GM12801 (cell line): ENCODE measurements at regions not wholly inside any gene's neighbourhood (a gene's known extent, or its start where the extent isn't known, plus 50 kb on each side); places are given as distances from the start of the nearest gene placed in this dataset.
A peak's percentile ranks its signal among the peaks of the same experiment; 100 is the strongest.

ENCODE experiments used
- TF ChIP-seq, protein P1 (sequence below): IDR thresholded peaks from one replicate; pipeline ENCODE4 v1.5.1; 2011; ENCODE audit warnings: control low read depth; ENCODE audit not compliant: insufficient read length; ENCODE audit errors: extremely low read depth

GRCh38 chr7:16963044-16963443, 81.3 kb upstream of the AGR3 start:
- TF ChIP-seq, protein P1, sequence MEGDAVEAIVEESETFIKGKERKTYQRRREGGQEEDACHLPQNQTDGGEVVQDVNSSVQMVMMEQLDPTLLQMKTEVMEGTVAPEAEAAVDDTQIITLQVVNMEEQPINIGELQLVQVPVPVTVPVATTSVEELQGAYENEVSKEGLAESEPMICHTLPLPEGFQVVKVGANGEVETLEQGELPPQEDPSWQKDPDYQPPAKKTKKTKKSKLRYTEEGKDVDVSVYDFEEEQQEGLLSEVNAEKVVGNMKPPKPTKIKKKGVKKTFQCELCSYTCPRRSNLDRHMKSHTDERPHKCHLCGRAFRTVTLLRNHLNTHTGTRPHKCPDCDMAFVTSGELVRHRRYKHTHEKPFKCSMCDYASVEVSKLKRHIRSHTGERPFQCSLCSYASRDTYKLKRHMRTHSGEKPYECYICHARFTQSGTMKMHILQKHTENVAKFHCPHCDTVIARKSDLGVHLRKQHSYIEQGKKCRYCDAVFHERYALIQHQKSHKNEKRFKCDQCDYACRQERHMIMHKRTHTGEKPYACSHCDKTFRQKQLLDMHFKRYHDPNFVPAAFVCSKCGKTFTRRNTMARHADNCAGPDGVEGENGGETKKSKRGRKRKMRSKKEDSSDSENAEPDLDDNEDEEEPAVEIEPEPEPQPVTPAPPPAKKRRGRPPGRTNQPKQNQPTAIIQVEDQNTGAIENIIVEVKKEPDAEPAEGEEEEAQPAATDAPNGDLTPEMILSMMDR = no peak

DNA sequence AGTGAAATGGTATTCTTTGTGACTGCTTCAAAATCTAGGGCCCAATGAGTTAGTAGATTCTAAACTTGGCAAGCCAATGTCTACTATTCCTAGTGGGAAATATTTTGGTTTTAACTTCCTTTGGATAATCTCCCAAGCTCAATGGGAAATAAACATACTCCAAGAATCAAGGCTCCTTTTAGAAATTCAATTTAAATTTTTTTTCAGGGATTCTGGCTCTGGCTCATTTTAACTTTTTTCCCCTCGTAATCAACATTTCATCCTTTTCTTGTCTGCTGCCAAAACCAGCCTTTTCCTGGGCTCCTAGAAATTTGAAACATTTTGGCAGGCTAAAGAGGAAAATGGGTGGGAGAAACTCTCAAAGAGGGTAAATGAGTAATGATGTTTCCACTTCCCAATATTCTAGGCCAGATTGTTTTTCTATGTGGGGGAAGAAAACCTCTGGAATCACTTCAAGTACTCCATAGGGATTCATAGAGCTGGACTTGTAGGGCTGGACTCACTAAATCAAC, 85.6 kb upstream of the AGR3 start:
- TF ChIP-seq, protein P1 = no peak

GRCh38 chr7:16970732-16971482, 89.1 kb upstream of the AGR3 start:
- TF ChIP-seq, protein P1 = no peak

DNA sequence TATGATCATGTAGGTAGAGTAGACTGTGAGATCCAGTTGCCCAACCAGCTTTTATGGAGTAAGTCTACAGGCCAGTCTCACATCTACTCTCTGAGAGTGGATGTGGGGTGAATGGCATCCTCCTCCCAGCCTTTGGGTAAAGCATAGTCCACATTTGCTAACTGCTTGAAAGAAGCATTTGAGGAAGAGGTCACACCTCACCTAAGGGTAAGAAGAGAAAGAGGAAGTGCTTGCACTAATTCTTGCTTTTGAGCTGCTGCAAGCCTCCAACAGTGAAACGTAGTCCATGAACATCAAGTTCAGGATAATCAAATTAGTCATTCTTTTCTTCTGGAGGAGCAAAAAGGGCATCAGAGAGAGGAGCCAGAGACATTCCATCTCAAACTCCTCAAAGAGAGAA, 93.9 kb upstream of the AGR3 start:
- TF ChIP-seq, protein P1 = no peak

DNA sequence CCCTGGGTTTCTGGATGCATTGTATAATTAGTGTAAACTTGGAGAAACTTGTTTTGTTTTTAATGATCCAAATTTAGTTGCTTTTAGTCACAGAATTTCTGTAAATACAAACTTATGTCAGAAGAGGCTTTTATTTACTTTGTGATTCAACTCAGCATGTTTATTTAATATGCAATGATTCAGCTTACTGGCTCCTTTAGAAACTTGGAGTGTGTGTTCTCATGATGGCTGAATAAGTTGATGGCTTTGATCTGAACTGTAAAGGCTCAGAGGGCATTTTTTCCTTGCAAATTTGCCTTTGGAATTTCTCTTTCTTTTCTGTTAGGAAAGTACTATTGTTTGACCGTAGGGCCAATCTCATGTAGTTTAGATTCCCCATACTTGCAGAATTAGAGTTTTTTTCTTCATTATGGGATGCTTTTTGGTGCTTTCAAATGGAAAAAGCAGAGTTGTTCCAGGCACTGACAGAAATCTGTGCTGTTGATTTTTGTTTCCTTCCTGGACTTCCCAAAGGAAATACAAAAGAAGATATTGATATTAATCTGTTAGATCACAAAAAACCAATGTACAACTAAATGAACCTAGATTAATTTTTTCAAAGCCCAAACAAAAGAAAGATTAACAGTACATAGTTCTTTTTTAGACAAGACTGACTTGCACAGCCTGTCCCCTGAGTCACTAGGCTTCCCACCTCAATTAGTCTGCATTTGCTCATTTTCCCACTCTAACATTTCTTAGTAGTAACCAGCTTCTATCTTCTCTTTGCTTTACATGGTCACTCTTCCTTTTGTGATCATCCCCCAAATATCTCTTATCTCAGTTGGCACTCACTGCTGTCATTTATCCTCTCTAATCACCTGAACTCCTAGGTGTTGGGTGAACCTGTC, 96.8 kb upstream of the AGR3 start:
- TF ChIP-seq, protein P1 = no peak

DNA sequence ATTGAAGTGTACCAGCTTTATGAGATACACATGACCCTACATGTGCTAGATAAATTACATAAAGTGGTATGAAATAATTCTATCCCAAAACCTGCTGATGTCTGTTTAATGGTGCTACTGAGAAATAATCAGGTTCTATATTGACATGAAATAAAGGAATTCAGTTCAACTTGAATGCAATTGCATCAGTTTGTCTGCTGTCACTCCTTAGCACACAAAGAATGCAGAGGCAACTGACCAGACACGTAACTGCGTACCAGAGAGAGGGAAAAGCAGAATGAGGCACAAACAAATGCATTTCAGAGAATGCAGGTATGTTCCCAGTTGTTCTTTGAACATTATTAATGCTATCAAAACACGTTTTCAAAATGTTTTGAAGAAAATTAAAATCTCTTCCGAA, 98.8 kb upstream of the AGR3 start:
- TF ChIP-seq, protein P1 = no peak

GRCh38 chr7:16982640-16983350, 101.0 kb upstream of the AGR3 start:
- TF ChIP-seq, protein P1 = peak; percentile 53
